Femur (tissue), 1 donor: ENCODE measurements at regions not wholly inside any gene's neighbourhood (a gene's known extent, or its start where the extent isn't known, plus 50 kb on each side); places are given as distances from the start of the nearest gene placed in this dataset.

ENCODE experiments used
- DNase-seq: peaks from one replicate; pipeline ENCODE4 v3.0.0-alpha.2; 2017

DNA sequence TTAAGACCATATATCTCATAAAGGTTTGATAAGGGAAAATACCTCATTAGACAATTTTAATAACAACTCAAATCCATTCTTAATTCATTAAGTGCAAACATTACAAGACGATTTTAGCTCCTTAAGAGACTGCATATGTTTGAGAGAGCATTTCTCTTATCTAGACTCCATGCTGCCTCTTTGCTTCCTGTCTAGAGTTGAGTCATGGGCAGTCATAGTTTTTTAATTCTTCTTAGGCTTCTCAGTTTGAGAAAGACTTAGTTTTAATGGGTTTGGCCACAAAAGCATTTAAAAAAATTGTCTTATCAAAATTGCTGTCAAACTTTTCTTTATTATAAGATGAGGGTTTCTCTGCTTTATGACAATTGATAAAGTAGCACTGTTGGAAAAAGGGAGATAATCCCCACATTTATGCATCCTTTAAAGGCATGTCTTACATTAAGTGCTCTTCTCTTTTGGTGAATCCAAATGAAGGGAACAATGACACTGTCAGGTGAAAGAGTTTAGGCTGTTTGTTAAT lies 713.4 kb downstream of the PCDH18 start:
- no peak for DNase-seq

DNA sequence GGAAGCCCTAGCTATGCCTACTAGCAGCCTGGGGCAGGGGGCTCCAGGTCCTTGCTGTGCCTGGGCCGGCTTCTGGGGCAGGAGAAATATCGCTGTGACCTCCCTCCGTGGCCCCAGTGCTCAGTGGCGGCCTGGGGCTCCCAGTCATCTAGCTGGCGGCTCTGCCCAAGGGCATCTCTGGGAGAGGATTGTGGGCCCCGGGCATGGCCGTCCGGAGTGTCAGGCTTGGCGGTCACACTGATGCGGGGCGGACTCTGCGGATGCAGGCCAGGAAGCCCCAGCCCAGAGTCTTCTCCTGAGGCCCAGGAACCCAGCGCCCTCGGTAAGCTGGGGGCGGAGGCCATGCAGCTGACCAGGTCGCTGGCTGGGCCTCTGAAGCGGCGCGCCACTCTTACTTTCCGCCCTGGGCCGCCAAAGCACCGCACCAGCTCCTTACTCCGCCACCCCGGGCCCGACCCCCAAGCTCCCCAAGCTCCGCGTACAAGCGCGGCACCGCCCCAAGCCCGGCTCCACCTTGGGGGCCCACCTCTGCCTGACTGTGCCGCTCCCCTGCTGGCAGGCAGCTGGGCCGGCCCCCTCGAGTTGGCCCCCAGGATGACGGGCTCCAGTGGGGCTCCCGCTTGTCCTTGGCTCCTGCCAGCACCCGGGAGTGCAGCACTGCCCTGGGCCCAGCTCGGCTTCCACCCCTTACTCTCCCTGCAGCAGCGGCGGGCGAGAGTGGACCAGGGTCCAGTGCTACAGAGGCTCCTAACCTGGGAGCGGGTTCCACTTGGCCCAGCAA lies 720.0 kb downstream of the PCDH18 start:
- DNase-seq: no peak

DNA sequence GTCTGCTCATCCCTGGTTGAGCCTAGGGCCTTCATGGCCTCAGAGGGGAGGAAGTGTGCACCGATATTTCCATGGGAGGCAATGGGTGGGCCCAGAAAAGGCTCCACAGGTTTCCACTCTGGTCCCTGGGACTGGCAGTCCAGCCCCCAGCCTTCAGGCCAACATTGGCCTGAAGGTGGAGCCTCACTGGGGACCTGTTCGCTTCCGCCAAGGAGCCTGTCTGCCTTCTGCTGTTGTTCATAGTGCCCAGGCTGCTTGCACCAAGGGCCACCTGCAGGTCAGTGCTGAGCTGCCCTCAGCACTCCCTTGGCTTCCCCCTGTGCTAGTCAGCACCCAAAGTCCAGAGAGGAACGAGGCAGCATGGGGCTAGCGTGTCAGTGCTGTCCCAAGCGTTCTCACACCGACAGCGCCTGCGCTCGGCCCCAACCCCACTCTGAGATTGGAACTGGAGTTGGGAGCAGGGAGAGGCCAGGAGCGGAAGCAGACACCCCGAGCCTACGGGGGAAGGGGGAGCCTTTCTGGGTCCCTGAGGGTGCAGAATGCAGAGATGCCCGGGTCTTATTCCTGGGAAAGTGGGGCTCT lies 720.7 kb downstream of the PCDH18 start:
- DNase-seq: no peak

DNA sequence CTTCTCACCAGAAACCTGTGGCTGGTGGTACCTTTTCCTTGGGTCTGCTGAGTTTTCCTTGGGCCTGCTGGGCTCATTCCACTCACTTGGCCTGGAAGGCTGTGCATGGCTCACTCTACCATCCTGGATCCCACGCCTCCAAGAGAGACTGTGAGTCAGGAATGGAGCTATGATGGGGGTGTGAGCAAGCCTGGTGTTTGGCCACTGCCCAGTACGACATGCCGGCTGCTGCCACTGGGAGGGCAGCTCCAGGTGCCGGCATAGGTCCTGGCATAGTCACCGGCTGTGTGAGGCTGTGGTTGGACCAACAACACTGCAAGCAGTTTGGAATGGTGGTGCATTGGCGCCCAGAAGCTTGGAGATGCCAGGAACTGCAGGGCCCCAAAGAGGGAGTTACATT lies 721.7 kb downstream of the PCDH18 start:
- DNase-seq: no peak

DNA sequence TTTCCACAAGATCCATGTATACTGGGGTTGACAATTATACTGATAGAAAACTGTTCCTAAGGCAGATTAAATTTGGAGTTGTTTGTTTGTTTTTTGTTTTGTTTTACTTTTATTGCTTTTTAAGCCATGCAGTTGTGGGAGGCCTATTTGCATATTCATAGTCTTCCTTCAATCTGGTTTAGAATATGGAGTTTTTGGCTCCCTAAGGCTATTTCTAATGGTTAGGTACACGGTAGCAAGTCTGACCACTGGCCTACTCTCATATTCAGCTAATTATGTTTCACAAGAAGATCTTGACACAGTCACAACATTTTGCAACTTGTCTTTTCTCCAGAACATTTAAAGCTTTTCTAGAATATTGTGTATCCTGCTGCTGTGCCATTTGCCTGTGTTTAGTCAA lies 725.5 kb downstream of the PCDH18 start:
- no peak for DNase-seq

DNA sequence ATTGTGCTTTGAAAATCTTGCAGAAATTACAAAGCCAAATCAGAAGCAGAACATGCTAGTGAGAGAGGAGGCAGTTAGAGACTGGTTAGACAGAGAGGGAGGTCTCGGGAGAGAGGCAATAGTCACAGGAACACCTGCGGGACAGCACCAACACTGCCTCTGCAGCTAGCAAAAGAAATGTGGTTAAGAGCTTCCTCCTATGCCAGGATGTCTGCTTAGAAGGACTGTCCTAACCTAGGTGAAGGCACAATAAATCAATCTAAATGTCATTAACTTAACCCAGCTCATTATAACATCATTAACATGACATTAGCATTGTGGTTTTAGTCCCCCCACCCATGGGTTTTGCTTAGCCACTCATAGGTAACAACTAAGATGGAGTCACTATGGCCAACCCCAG lies 726.7 kb downstream of the PCDH18 start:
- DNase-seq: no peak

DNA sequence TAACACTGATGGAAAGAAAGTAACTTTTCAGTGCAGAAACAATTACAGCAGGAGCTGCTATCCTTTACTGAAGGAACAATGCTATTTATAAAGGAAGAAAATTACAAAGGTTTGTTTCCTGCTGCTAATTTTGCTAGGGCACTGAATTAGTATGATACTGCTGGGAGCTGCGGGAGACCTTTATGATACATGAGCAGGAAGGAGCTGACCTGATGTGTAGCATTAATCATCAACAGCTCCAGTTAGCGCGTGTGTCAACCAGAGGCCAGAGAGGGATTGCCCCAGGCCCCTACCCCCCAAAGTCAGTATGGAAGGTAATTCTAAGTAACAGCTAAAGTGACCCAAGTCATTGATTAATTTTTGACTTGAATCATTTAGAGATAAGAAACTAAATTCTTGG lies 728.9 kb downstream of the PCDH18 start:
- DNase-seq: no peak

DNA sequence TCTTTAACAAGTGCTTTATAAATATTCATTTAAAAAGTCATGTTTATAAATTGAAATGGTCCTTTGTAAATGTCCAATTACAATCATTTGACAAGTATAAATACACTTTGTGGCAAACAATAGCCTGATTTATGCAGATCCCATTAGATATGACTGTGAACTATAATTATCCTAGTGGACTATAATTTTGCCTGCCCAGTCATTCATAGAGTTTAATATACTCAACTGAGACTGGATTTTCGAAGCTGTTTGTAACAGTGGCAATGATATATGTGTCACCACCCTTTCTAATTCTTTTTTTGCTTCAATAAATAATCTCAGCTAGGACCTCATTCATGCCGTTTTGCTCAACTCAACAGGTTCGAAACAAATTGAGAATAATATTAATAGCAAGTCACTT lies 732.0 kb downstream of the PCDH18 start:
- DNase-seq: no peak

DNA sequence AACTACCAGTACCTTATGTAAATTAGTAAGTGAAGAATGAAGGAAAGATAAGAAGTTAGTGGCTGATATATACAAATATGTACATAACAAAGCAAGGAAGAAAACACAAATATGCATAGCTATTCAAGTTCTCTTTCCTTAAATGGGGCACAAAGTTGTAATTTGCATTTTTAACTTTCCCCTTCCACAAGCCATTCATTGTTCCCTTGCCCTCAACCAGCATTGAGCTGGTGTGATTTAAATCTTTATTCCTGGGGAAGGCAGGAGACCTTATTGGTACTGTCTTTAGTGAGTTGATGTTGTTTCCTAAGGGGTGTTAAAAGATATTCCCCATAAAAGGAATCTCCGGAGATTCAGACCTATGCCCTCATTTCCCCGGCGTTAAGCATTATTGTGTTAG lies 735.3 kb downstream of the PCDH18 start:
- DNase-seq: no peak

DNA sequence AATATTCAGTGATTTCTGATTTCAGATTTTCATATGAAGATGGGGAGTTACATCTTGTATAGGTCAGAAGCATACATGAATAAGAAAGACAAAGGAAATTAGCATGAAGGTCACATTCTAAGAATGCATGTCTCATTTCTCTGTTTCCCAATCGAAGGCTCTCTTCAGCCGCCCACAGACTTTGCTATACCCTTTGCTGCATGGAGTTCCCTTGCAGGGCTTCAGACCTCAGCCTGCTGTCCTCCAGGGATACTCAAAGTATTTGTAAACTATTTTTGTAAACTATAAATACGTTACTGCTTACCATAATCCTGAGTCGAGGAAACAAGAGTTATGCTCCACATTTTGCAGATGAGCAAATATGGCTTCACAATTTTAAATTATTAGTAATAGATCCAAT lies 738.4 kb downstream of the PCDH18 start:
- no peak for DNase-seq

DNA sequence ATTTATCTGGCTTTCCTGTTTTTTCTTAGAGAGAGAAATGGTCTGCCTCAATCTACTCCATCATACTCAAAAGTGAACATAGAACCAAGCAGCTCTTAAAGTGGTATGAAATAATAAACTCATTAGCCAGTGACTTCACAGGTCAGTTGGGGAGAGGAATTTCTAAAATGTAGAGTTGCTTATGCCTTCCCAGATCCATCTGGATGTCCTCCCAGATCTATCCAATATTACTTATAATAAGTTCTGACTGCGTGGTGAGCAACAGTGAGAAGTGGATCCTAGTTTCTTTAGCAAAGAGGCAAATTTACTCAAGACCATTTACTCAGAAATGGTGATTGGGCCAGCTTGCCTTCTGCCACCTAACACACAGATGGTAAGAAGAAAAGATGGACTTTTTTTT lies 748.0 kb downstream of the PCDH18 start:
- DNase-seq: no peak

DNA sequence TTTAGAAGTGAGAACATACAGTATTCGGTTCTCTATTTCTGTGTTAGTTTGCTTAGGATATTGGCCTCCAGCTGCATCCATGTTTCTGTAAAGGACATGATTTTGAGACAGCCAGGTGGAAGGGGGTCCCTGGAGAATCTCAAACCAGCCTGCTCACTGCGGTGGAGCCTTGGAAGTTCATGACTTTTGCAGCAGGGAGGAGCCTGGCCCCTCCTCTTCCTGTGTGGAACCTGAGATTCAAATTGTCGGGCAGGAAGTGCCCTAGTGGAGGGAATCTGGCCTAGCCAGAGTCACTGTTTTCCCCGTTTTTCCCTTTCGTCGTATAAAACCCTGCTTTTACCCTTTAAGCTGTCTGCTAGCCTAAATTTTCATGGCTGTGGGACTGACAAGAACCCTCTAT lies 762.6 kb downstream of the PCDH18 start:
- DNase-seq: no peak

DNA sequence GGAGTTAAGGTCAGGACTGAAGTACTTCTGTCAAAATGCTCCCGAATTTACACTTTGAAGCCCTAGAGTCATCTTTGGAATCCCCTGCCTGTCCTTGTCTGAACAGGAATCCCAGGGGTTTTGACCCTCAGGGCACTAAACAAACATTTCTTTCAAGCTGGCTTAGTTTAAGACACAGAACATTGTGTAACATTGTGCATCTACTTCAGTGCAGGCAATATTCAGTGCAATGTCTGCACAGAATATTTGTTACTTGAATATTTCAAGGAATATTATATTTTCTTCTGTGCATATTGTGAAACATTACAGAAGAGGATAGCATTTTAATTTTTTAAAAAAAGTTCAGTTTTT lies 763.4 kb downstream of the PCDH18 start:
- no peak for DNase-seq

DNA sequence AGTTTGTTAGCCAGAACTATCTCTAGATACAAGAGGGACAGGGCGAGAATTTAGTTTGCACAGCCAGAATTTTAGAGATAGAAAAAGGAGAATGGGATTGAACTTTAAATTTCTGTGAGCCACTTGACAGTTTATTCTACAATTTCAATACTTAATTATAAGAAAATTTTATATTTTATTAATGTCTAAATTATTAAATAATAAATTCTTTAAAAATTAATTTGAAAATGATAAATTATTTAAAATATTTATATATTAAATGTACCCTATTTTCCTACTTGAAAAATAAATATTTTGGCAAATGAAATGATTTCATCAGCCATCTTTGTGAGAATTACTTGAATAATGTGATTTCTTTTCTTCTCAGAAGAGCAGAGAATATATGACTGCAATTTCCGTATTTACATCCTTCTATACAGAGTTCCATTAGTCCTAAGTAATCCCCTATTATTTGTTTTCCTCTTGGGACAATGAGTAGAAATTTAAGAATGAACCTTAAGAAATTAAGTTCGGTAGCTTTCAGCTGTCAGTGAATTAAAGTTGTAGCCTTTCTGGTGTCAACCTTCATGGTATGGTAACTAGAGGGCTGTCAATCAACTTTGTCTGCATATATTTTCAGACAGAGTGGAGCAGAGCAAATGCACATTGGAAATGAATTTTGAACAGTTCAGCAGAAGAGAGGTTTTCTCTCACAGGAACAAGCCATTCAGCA lies 763.9 kb downstream of the PCDH18 start:
- DNase-seq: no peak

DNA sequence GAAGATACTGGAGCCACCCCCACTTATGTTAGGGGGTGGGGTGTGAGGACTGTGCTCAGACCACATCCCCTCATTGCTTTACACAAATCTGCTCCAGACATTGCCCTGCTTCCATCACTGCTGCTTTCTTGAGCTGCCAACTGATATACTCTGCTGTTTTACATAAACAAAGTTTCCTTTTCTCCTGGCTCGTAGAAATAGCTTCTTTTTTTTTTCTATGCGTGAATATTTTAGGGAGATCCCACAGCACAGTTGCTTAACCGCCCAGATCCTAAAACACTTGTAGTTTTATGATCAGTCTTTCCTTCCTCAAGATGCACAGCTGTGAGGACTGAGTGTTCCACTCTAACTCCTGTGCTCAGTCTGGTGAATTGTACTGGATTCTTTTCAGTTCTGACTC lies 768.4 kb downstream of the PCDH18 start:
- DNase-seq: no peak

DNA sequence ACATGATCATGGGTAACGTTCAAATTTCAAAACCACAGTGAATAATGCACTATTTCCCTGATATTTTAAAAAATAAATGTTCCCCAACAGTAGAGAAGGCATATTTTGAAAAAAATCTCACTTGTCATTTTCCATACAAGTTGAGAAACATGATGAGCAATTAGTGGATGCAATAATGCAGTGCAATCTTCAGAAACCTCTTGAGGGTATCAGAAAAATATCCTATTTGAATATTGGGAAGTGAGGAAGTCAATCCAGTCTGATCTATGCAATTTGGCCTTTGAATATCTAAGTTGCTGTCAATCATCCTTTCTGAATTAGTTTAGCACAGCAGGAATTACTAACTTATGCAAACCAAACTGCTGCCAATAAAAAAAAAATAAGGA lies 776.8 kb downstream of the PCDH18 start:
- no peak for DNase-seq

DNA sequence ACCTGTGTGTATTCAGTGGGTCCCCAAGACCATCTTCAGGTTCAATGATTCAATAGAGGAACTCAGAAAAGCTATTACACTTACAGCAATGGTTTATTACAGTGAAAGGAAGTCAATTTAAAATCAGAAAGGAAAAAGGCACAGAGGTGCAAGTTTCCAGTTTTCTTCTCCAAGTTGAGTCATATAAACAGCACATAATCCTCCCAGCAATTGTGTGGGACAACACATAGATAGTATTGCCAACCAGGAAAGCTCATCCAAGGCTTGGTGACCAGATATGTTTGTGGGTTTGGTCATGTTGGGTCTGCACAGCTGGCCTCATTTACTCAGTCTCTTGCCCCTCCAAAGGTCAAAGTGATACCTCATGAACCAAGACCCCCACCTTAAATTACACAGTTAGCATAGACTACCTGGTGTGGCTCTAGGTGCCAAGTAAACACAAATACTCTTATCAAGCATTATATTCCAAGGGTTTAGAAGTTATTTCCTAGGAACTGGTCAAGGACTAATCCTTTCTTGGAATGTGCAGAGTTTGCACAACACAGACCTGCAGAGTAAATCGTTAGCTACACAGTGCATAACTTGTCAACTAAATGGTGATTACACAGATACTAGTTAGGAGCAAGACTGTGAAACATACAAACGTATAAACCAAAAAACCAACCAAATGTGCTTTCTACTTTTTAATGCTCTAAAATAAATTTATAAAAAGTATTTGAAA lies 777.3 kb downstream of the PCDH18 start:
- no peak for DNase-seq

DNA sequence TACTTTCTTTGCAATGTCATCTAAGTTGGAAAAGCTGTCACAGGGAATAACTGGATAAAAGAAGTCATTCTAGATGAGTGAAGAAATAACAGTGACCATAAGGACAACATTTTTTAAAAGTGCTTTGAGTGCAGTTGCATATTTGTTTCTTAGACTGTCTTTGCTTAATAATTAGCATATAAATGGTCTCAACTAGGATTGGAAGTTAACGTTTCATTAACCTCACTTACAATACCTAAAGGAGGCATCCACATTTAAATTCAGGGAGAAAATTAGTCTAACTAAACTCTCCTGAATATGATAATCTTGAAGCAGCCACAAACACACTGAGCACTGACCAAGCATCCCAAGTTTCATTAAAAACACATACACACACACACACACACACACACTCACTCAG lies 780.7 kb downstream of the PCDH18 start:
- DNase-seq: no peak

DNA sequence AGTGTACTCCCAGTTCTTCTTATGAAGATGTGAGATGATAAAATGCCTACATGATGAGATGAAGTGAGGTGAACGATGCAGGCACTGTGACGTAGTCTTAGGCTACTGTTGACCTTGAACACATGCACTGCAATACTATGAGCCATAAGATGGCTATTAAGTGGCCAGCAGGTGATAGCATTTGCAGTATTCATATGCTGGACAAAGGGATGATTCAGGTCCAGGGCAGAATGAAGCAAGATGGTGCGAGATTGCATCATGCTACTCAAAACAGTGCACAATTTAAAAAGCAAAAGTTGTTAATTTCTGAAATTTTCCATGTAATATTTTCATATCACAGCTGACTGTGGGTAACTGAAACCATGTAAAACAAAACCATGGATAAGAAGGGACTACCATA lies 781.4 kb downstream of the PCDH18 start:
- DNase-seq: no peak

DNA sequence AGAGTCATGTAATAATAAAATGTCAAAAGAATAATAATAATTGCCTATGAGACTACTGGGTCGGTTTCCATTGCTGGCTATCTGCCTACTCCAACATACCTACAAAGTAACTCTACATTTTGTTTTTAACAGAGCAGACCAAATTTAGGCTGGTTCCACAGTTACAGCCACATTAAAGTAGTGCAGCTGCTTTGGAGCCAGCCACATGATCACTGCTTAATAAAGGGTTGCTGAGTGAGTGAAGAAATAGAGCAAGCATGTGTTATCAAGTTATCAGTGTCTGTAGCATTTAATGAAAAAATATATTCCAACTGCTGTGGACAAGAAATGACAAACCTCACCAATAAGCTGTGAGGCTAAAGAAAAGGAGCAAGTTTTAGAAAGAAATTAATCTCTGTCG lies 782.3 kb downstream of the PCDH18 start:
- DNase-seq: no peak

DNA sequence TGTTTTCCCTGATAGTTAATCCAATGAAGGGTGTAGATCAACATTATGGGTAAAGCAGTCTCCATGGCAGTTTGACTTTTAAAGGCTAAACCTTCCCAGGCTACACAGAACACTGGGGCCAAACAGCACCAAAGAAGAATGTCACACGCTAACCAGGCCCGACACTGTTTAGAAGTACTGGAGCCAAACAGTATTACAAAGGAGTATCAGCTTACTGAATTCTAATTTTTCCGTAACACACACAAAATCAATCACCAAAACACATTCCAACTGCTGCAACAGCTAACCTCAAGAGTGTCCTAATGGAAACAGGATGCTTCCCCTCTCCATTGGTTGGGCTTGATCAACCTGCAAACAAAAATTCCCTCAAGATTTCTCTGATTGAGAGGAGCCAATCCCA lies 783.5 kb downstream of the PCDH18 start:
- DNase-seq: no peak

DNA sequence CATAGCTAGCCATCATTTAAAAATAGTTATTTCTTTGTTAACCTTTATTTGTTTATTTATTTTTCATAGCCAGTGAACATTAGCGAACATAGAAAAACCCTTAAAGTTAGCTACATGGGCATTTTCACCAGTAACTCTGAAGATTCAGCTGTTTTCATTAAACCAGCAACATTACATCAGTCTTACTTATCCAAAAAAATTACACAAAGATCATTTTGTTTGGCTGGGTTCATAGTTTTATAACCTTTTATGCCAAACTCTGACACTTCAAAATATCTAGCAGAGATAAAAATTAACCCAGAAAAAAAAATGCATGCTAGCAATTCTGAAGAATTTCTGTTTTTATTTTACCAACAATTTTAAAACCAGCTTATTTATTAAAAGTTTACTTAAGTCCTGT lies 784.1 kb downstream of the PCDH18 start:
- DNase-seq: no peak

DNA sequence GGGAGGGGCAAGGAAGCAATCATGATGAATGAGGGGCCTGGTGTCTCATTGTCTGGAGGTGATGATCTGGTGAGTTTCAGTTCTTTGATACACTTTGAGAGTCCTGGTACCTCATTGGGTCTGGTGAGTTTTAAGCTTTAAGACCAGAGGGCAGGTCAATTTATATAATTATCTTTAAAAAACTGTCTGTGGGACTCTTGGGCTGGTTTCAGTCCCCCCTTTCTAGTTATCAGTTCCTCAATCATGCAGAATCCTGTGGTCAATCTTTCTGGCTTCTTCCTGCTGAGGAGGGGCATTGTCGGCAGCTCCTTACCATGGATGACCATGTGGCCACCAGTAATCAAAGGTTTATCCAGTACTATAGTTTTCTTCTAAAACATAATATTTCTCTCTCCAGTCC lies 789.1 kb downstream of the PCDH18 start:
- DNase-seq: no peak

DNA sequence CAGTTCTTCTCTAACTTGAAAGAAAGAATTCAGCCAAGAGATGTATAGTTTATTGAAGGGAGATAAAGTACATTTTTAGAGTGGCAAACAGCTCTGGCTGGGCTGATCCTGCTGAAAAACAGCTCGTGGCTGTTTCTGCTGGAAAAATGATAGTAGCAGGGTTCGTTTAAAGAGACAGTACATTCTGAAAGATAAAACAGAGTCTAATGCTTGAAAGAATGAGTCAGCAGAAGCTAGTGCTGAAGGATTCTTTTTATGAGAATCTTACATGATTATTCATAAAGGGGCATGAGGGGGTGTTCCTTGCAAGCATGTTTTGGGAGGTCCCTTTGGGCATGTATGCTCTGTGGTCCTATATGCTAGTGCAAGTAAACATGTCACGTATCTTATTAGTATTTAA lies 790.0 kb downstream of the PCDH18 start:
- DNase-seq: no peak
